GM18508 (cell line): ENCODE measurements at regions not wholly inside any gene's neighbourhood (a gene's known extent, or its start where the extent isn't known, plus 50 kb on each side); places are given as distances from the start of the nearest gene placed in this dataset.
A peak's percentile ranks its signal among the peaks of the same experiment; 100 is the strongest.

ENCODE experiments used
- ATAC-seq: cut with Tn5 transposase; IDR thresholded peaks from one replicate; pipeline ENCODE4 v1.9.1; 2021; ENCODE audit warnings: moderate number of reproducible peaks; ENCODE audit not compliant: insufficient read depth, unreplicated experiment

GRCh38 chr17:57174591-57174990 lies 81.7 kb upstream of the MSI2 start:
- peak; percentile 75 for ATAC-seq

- no peak for ATAC-seq
Observed at GRCh38 chr17:57178839-57179238, 77.5 kb upstream of the MSI2 start.

GRCh38 chr17:57182621-57183020 lies 73.7 kb upstream of the MSI2 start:
- ATAC-seq, result no peak

- ATAC-seq, result no peak
Observed at GRCh38 chr17:57186226-57187019, 69.9 kb upstream of the MSI2 start.

- no peak for ATAC-seq
Observed at GRCh38 chr17:57187391-57187790, 68.9 kb upstream of the MSI2 start.

- ATAC-seq, result no peak
Observed at GRCh38 chr17:57195785-57196460, 60.4 kb upstream of the MSI2 start.

- no peak for ATAC-seq
Observed at GRCh38 chr17:57197466-57198071, 58.8 kb upstream of the MSI2 start.

- no peak for ATAC-seq
Observed at GRCh38 chr17:57201481-57201880, 54.8 kb upstream of the MSI2 start.

- no peak for ATAC-seq
Observed at GRCh38 chr17:57203040-57203439, 53.3 kb upstream of the MSI2 start.
